CD4-positive, alpha-beta memory T cell (primary cell): ENCODE measurements at regions not wholly inside any gene's neighbourhood (a gene's known extent, or its start where the extent isn't known, plus 50 kb on each side); places are given as distances from the start of the nearest gene placed in this dataset.
A peak's percentile ranks its signal among the peaks of the same experiment; 100 is the strongest.
"Not testable (repeated sequence)": the region's sequence is repeated elsewhere in the genome, so short reads cannot be mapped to it uniquely, and the experiment has no call there.

Source experiments
- CTCF ChIA-PET: fragments of 350-600 bp; sonication (Branson Sonifier 250); formaldehyde crosslinking; loops from one replicate; lab custom pipeline; 2021; ENCODE audit warnings: inconsistent platforms; ENCODE audit not compliant: partially characterized antibody; lab: Charles Lee
- POLR2A ChIA-PET: fragments of 350-600 bp; sonication (Branson Sonifier 250); formaldehyde crosslinking; loops from one replicate; lab custom pipeline; 2021; ENCODE audit not compliant: partially characterized antibody; lab: Charles Lee
- DNase-seq, 5 donors: peaks; one replicate each; pipeline versions ENCODE4 v3.0.0 to v3.0.0-alpha.2; 2020 to 2022; ENCODE audit warnings: mixed read lengths in 1 of 5
- H3K27ac ChIP-seq: one replicate; pipeline ENCODE4 v1.7.0; 2013; ENCODE audit warnings: low read depth, low read length
- H3K27me3 ChIP-seq: 2 replicates; pipeline ENCODE4 v1.7.0; 2013; ENCODE audit warnings: mild to moderate bottlenecking, low read length, moderate library complexity; ENCODE audit not compliant: insufficient read depth
- H3K36me3 ChIP-seq: 2 replicates; pipeline ENCODE4 v1.7.0; 2013; ENCODE audit warnings: mild to moderate bottlenecking, low read length, moderate library complexity; ENCODE audit not compliant: insufficient read depth
- H3K4me1 ChIP-seq: 2 replicates; pipeline ENCODE4 v1.7.0; 2013; ENCODE audit warnings: mild to moderate bottlenecking, low read length, moderate library complexity; ENCODE audit not compliant: insufficient read depth
- H3K4me3 ChIP-seq, 2 donors: one replicate each; pipeline ENCODE4 v1.7.0; 2013; ENCODE audit warnings: low read length in 2 of 2, mild to moderate bottlenecking in 1 of 2
- H3K9me3 ChIP-seq, 2 donors: one replicate each; pipeline ENCODE4 v1.7.0; 2013; ENCODE audit warnings: low read length in 2 of 2, control low read depth in 1 of 2; ENCODE audit not compliant: control insufficient read depth in 1 of 2
- H3K27ac Mint-ChIP-seq, 7 donors: one replicate each; pipeline ENCODE4 v1.8.0; 2020 to 2021; ENCODE audit warnings: mixed read lengths in 7 of 7, mild to moderate bottlenecking in 6 of 7, inconsistent platforms in 3 of 7, moderate library complexity in 3 of 7
- H3K27me3 Mint-ChIP-seq, 2 donors: one replicate each; pipeline ENCODE4 v1.8.0; 2020 to 2021; ENCODE audit warnings: mixed read lengths in 2 of 2
- H3K36me3 Mint-ChIP-seq, 2 donors: one replicate each; pipeline ENCODE4 v1.8.0; 2020 to 2021; ENCODE audit warnings: mixed read lengths in 2 of 2, inconsistent platforms in 1 of 2, mild to moderate bottlenecking in 1 of 2
- H3K4me1 Mint-ChIP-seq, 4 donors: one replicate each; pipeline ENCODE4 v1.8.0; 2020 to 2021; ENCODE audit warnings: mixed read lengths in 4 of 4, mild to moderate bottlenecking in 1 of 4
- H3K4me3 Mint-ChIP-seq, 8 donors: one replicate each; pipeline ENCODE4 v1.8.0; 2020 to 2021; ENCODE audit warnings: mixed read lengths in 8 of 8, mild to moderate bottlenecking in 7 of 8, moderate library complexity in 6 of 8, inconsistent platforms in 3 of 8
- H3K9me3 Mint-ChIP-seq, 8 donors: one replicate each; pipeline ENCODE4 v1.8.0; 2020 to 2021; ENCODE audit warnings: mixed read lengths in 8 of 8, mild to moderate bottlenecking in 5 of 8, inconsistent platforms in 3 of 8, moderate library complexity in 1 of 8
- intact Hi-C: fragments of 100-400 bp; cut with micrococcal nuclease; formaldehyde crosslinking; loops from one replicate; pipeline ENCODE4 v1.15.1; 2023

DNA sequence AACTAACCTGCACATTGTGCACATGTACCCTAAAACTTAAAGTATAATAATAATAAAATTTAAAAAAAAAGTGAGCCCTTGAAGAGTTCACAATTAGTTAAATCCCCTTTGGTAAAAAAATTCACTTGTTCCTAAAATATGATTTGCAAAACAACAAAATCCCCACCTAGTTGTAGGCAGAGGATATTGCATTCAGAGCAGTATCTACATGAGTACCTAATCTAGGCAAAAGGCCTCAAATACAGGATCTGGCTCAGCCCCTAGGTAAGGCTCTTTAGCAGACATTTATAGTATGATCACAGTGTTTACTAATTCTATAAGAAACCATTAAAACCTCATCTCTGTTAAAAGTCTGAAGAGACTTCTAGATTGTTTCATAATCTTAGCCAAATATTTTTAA, 89.3 kb upstream of the CCDC80 start:
- Histone ChIP-seq H3K4me1 (peaks cover 12% of the 10 kb centered on the region), H3K27ac (no peak overlapping the region), H3K27me3 (no peaks in the 10 kb centered on the region), H3K9me3 (no peaks in the 10 kb centered on the region), H3K4me3 (no peak overlapping the region), H3K36me3 (no peaks in the 10 kb centered on the region)
- Mint-ChIP-seq H3K27ac (no peak overlapping the region), H3K9me3 (peaks cover 0 to 3% (median 0%) of the 10 kb centered on the region in 8 donors), H3K36me3 (no peaks in the 10 kb centered on the region), H3K27me3 (no peaks in the 10 kb centered on the region), H3K4me3 (no peak overlapping the region), H3K4me1 (peaks cover 3 to 8% (median 7%) of the 10 kb centered on the region in 4 donors)
- no peak for DNase-seq
- intact Hi-C loops: loop anchor here (1.0 to 5.0 kb wide), 2 partner anchors 87 to 322 kb away; no protein-coding TSS in a partner anchor
- ChIA-PET CTCF (no interaction called here), POLR2A (no interaction called here)

DNA sequence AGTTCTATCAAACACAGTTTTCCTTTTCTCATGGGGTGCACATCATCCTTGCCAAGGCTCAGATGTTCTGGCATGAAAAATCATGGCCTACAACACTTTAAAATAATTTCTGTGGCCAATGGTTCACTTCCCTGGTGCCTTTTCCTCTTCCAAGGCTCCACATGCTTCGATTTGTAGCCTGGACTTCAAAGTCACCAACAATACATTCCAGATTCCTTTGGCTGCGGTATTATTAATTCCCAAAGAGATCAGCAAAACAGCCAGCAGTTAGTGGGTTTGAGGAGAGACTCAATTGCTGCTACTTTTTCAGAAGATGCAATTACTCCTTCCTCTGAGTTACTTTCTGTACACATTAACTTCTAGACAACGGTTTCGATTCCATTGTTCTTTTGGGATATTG, 80.3 kb upstream of the CCDC80 start:
- no peak overlapping the region for H3K4me3 Mint-ChIP-seq
- Histone ChIP-seq H3K27me3 (no peaks in the 10 kb centered on the region), H3K4me1 (no peaks in the 10 kb centered on the region), H3K4me3 (no peak overlapping the region), H3K36me3 (no peaks in the 10 kb centered on the region), H3K9me3 (no peaks in the 10 kb centered on the region), H3K27ac (no peak overlapping the region)
- no peaks in the 10 kb centered on the region for H3K27me3 Mint-ChIP-seq
- ChIA-PET CTCF (no interaction called here), POLR2A (no interaction called here)
- peaks cover 0 to 3% (median 0%) of the 10 kb centered on the region in 8 donors for H3K9me3 Mint-ChIP-seq
- no peaks in the 10 kb centered on the region for H3K36me3 Mint-ChIP-seq
- intact Hi-C loops: no loop called here
- H3K27ac Mint-ChIP-seq: no peak overlapping the region
- DNase-seq: no peak
- no peaks in the 10 kb centered on the region for H3K4me1 Mint-ChIP-seq

DNA sequence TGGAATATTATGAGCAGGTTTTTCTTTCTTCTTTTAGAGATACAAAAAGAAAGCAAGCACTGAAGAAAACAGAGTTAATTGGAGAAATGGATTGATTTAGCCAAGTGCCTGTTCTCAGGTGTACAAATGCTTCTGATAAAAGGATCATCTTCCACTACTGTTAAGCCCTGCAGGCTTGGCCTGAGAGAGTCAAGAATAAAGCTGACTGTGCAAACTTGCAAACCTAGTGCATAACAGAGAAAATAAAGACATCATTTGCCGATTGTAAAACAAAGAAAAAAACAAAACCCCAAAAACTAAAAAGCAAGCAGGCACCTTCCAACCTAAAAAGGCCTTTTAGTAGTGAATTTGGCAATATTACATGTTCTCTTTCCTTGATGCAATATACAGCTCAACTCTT, 78.0 kb upstream of the CCDC80 start:
- Histone ChIP-seq H3K4me1 (no peaks in the 10 kb centered on the region), H3K36me3 (no peaks in the 10 kb centered on the region), H3K4me3 (no peak overlapping the region), H3K27me3 (no peaks in the 10 kb centered on the region), H3K9me3 (no peaks in the 10 kb centered on the region), H3K27ac (no peak overlapping the region)
- no peaks in the 10 kb centered on the region for H3K9me3 Mint-ChIP-seq
- H3K4me1 Mint-ChIP-seq: no peaks in the 10 kb centered on the region
- no peak overlapping the region for H3K4me3 Mint-ChIP-seq
- ChIA-PET POLR2A (no interaction called here), CTCF (no interaction called here)
- DNase-seq: no peak
- H3K27me3 Mint-ChIP-seq: peaks cover 0 to 4% of the 10 kb centered on the region in 2 donors
- H3K27ac Mint-ChIP-seq: no peak overlapping the region
- intact Hi-C loops: no loop called here
- H3K36me3 Mint-ChIP-seq: no peaks in the 10 kb centered on the region

DNA sequence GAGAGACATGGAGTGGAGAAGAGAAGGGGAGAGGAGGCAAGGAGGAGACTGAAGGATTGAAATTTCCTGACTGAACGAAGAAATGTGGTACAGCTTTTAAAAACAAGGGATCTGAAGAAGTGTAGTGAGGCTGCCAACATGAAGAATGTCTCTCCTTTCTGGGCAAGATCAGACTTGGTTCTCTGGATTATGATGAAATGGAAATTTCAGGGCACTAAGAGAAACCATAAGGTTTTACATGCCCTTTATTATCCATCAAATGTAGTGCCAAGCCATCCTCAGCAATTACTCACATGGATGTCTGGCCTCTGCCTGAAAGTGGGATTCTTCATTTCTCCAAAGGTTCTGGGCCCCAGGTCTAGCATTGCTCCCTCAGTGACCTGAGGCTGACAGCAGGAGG, 77.6 kb upstream of the CCDC80 start:
- intact Hi-C loops: no loop called here
- Mint-ChIP-seq H3K4me3 (no peak overlapping the region), H3K27me3 (peaks cover 0 to 4% of the 10 kb centered on the region in 2 donors), H3K27ac (peak overlapping the region in 1 of 7 donors; percentile 25), H3K9me3 (no peaks in the 10 kb centered on the region), H3K4me1 (no peaks in the 10 kb centered on the region), H3K36me3 (no peaks in the 10 kb centered on the region)
- Histone ChIP-seq H3K4me3 (no peak overlapping the region), H3K27me3 (no peaks in the 10 kb centered on the region), H3K4me1 (no peaks in the 10 kb centered on the region), H3K36me3 (no peaks in the 10 kb centered on the region), H3K27ac (no peak overlapping the region), H3K9me3 (no peaks in the 10 kb centered on the region)
- no peak for DNase-seq
- ChIA-PET CTCF (no interaction called here), POLR2A (no interaction called here)

DNA sequence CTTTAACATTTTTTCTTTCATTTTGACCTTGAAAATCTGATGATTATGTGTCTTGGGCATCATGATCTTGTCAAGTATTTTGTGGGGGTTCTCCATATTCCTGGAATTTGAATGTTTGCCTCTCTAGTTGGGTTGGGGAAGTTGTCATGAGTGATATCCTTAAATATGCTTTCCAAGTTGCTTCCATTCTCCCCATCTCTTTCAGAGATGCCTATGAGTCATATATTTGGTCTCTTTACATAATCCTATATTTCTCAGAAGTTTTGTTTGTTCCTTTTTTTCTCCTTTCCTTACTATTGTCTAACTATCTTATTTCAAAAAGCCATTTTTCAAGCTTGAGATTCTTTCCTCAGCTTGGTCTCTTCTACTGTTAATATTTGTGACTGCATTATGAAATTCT, 69.0 kb upstream of the CCDC80 start:
- no peak overlapping the region for H3K4me3 ChIP-seq
- H3K9me3 ChIP-seq: no peaks in the 10 kb centered on the region
- Mint-ChIP-seq H3K27me3 (peaks cover 4 to 7% of the 10 kb centered on the region in 2 donors), H3K9me3 (peaks cover 0 to 26% (median 6%) of the 10 kb centered on the region in 8 donors), H3K27ac (no peak overlapping the region), H3K36me3 (peaks cover 2 to 6% of the 10 kb centered on the region in 2 donors), H3K4me1 (no peaks in the 10 kb centered on the region), H3K4me3 (no peak overlapping the region)
- POLR2A ChIA-PET: no interaction called here
- no peaks in the 10 kb centered on the region for H3K36me3 ChIP-seq
- no peak overlapping the region for H3K27ac ChIP-seq
- DNase-seq: no peak
- CTCF ChIA-PET: interaction anchor here (0.9 kb wide), 1 partner anchor 25 kb away, joined by 3 read pairs; no protein-coding TSS in a partner anchor
- H3K4me1 ChIP-seq: no peaks in the 10 kb centered on the region
- intact Hi-C loops: no loop called here
- no peaks in the 10 kb centered on the region for H3K27me3 ChIP-seq

DNA sequence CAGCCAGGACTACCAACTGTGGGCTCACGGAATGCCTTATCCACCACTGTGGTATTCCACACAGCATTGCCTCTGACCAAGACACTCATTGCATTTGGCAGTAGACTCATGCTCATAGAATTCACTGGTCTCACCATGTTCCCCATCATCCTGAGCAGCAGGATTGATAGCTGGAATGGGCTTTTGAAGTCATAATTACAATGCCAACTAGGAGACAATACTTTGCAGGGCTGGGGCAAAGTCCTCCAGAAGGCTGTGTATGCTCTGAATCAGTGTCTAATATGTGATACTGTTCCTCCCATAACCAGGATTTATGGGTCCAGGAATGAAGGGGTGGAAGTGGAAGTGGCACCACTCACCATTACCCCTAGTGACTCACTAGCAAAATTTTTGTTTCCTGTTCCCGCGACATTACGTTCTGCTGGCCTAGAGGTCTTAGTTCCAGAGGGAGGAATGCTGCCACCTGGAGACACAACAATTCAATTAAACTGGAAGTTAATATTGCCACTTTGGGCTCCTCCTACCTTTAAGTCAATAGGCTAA, 58.6 kb upstream of the CCDC80 start:
- H3K36me3 ChIP-seq: no peaks in the 10 kb centered on the region
- Mint-ChIP-seq H3K27ac (no peak overlapping the region), H3K4me1 (no peaks in the 10 kb centered on the region), H3K9me3 (peaks cover 0 to 7% (median 0%) of the 10 kb centered on the region in 8 donors), H3K4me3 (no peak overlapping the region), H3K36me3 (no peaks in the 10 kb centered on the region), H3K27me3 (peaks cover 0 to 6% of the 10 kb centered on the region in 2 donors)
- H3K27ac ChIP-seq: no peak overlapping the region
- POLR2A ChIA-PET: no interaction called here
- no peaks in the 10 kb centered on the region for H3K27me3 ChIP-seq
- intact Hi-C loops: no loop called here
- H3K9me3 ChIP-seq: no peaks in the 10 kb centered on the region
- DNase-seq: no peak
- H3K4me1 ChIP-seq: no peaks in the 10 kb centered on the region
- CTCF ChIA-PET: no interaction called here
- no peak overlapping the region for H3K4me3 ChIP-seq

DNA sequence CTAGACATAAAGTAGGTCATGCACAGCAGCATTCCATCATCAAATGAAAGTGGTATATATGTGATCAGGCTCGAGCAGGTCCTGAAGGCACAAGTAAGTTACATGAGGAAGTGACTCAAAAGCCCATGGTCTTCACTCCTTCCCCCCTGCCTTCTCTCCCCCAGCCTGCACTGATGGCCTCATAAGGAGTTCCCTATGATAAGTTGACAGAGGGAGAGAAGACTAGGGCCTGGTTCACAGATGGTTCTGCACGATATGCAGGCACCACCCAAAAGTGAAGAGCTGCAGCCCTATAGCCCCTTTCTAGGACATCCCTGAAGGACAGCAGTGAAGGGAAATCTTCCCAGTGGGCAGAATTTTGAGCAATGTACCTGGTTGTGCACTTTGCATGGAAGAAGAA, 57.5 kb upstream of the CCDC80 start:
- intact Hi-C loops, H3K36me3 Mint-ChIP-seq, H3K27ac Mint-ChIP-seq, H3K27ac ChIP-seq, H3K4me3 Mint-ChIP-seq, H3K4me1 ChIP-seq, POLR2A ChIA-PET, H3K4me3 ChIP-seq, H3K4me1 Mint-ChIP-seq, H3K27me3 ChIP-seq, H3K36me3 ChIP-seq, H3K9me3 ChIP-seq, DNase-seq, H3K27me3 Mint-ChIP-seq, CTCF ChIA-PET: not testable (repeated sequence)
- H3K9me3 Mint-ChIP-seq: peaks cover 0 to 12% (median 0%) of the 10 kb centered on the region in 8 donors

DNA sequence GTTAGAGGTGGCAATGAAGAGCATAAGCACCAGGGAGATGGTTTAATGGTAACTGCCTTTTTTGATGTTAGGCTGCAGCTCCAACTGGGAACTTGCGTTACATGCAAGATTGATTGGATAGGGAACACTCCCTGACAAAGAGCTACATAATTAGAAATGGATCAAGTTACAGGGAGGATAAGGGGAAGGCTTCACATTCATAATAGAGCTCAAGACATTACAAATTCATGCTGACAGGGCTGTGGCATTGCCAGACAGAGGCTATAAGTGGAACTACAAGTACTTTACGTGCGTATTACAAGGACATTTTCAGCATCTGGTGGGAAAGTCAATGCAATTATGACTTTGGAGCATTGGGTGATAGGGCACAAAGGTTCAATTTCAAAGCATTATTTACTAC, 55.3 kb upstream of the CCDC80 start:
- intact Hi-C loops, H3K9me3 ChIP-seq, H3K9me3 Mint-ChIP-seq, H3K27me3 Mint-ChIP-seq, POLR2A ChIA-PET, H3K27ac ChIP-seq, H3K36me3 ChIP-seq, CTCF ChIA-PET, H3K36me3 Mint-ChIP-seq, H3K4me1 Mint-ChIP-seq, H3K4me1 ChIP-seq, H3K27ac Mint-ChIP-seq, H3K4me3 Mint-ChIP-seq, H3K4me3 ChIP-seq, DNase-seq, H3K27me3 ChIP-seq: not testable (repeated sequence)
